ENCODE measurements at regions not wholly inside any gene's neighbourhood (a gene's known extent, or its start where the extent isn't known, plus 50 kb on each side); places are given as distances from the start of the nearest gene placed in this dataset.

- TF ChIP-seq POLR2AphosphoS5 (IDR thresholded peaks at IDR 0.05; ENCODE audit: low read depth, low read length) (no peak), TAF1 (IDR thresholded peaks at IDR 0.05; ENCODE audit: borderline replicate concordance, insufficient read depth, low read length) (no peak)
Measured at GRCh38 chr16:77555791-77556190, 121.0 kb upstream of the ADAMTS18 start.
